Lower leg skin (tissue), 4 donors: ENCODE measurements at regions not wholly inside any gene's neighbourhood (a gene's known extent, or its start where the extent isn't known, plus 50 kb on each side); places are given as distances from the start of the nearest gene placed in this dataset.

Experiments used
- DNase-seq, 2 donors: peaks; one replicate each; pipeline ENCODE4 v3.0.0-alpha.2; 2019; ENCODE audit warnings: low spot score in 2 of 2
- H3K4me3 ChIP-seq: fragments of 200-600 bp; sonication (generic); 2 replicates; pipeline ENCODE4 v1.5.1; 2017; ENCODE audit warnings: mild to moderate bottlenecking, low read depth; ENCODE audit not compliant: poor library complexity, severe bottlenecking
- CTCF ChIP-seq, 3 donors: fragments of 450-650 bp; IDR thresholded peaks; one replicate each; pipeline ENCODE4 v1.5.1; 2016; ENCODE audit warnings: antibody characterized with exemption in 3 of 3, mild to moderate bottlenecking in 3 of 3, moderate library complexity in 2 of 3
- POLR2A ChIP-seq, 2 donors: fragments of 450-650 bp; IDR thresholded peaks; one replicate each; pipeline ENCODE4 v1.6.1; 2016 to 2017; ENCODE audit warnings: antibody characterized with exemption in 2 of 2, mild to moderate bottlenecking in 1 of 2, moderate library complexity in 1 of 2
- WGBS, 2 donors: methylation state at CpG; one replicate each; pipeline ENCODE4 v1.1.5; 2018; 5-methylcytosine and 5-hydroxymethylcytosine counted together
- intact Hi-C: fragments of 100-400 bp; cut with DNase I; formaldehyde crosslinking; loops from one replicate; pipeline ENCODE4 v1.15.0; 2023; ENCODE audit warnings: low total_unique reads

- intact Hi-C loops, result no loop called here
- TF ChIP-seq POLR2A (IDR thresholded peaks at IDR 0.05) (no peak), CTCF (IDR thresholded peaks at IDR 0.05) (no peak)
- WGBS, 2 donors, result 34 to 45% methylated on average over 1 of the region's 1 CpG
- DNase-seq, result no peak
- H3K4me3 ChIP-seq, result no peak overlapping the region
Measured at GRCh38 chr10:109178591-109178990, 744.7 kb downstream of the XPNPEP1 start.

GRCh38 chr10:109174526-109174925 is 748.8 kb downstream of the XPNPEP1 start:
- intact Hi-C loops, result no loop called here
- no peak overlapping the region for H3K4me3 ChIP-seq
- TF ChIP-seq POLR2A (IDR thresholded peaks at IDR 0.05) (no peak), CTCF (IDR thresholded peaks at IDR 0.05) (no peak)
- WGBS, 2 donors, result 57 to 59% methylated on average over 2 of the region's 2 CpGs
- no peak for DNase-seq

GRCh38 chr10:109173937-109174336 is 749.4 kb downstream of the XPNPEP1 start:
- no peak for TF ChIP-seq CTCF (IDR thresholded peaks at IDR 0.05)
- TF ChIP-seq POLR2A (IDR thresholded peaks at IDR 0.05), result no peak
- no peak for DNase-seq
- intact Hi-C loops, result no loop called here
- H3K4me3 ChIP-seq, result no peak overlapping the region
- WGBS, 2 donors, result 4 to 12% methylated on average over 2 of the region's 2 CpGs

GRCh38 chr10:109173121-109173520 is 750.2 kb downstream of the XPNPEP1 start:
- intact Hi-C loops, result no loop called here
- no peak for DNase-seq
- 16 to 26% methylated on average over 2 of the region's 2 CpGs for WGBS, 2 donors
- TF ChIP-seq POLR2A (IDR thresholded peaks at IDR 0.05), result no peak
- no peak for TF ChIP-seq CTCF (IDR thresholded peaks at IDR 0.05)
- H3K4me3 ChIP-seq, result no peak overlapping the region

- no peak for DNase-seq
- TF ChIP-seq POLR2A (IDR thresholded peaks at IDR 0.05) (no peak), CTCF (IDR thresholded peaks at IDR 0.05) (no peak)
- intact Hi-C loops, result no loop called here
- H3K4me3 ChIP-seq, result no peak overlapping the region
Measured at GRCh38 chr10:109166935-109167334, 756.4 kb downstream of the XPNPEP1 start.

GRCh38 chr10:109159351-109159750 is 764.0 kb downstream of the XPNPEP1 start:
- TF ChIP-seq CTCF (IDR thresholded peaks at IDR 0.05), result no peak
- TF ChIP-seq POLR2A (IDR thresholded peaks at IDR 0.05), result no peak
- 78 to 81% methylated on average over 4 of the region's 4 CpGs for WGBS, 2 donors
- DNase-seq, result no peak
- no peak overlapping the region for H3K4me3 ChIP-seq
- intact Hi-C loops, result no loop called here
